Left ventricle myocardium superior (tissue), 1 donor: ENCODE measurements at regions not wholly inside any gene's neighbourhood (a gene's known extent, or its start where the extent isn't known, plus 50 kb on each side); places are given as distances from the start of the nearest gene placed in this dataset.
"Not testable (repeated sequence)": the region's sequence is repeated elsewhere in the genome, so short reads cannot be mapped to it uniquely, and the experiment has no call there.

Experiments used
- ATAC-seq: fragments of 200-7000 bp; cut with Tn5 transposase; one replicate; pipeline ENCODE4 v1.9.1; 2020; ENCODE audit warnings: mild to moderate bottlenecking, moderate library complexity
- DNase-seq: peaks from one replicate; pipeline ENCODE4 v3.0.0-alpha.2; 2020
- intact Hi-C: fragments of 100-400 bp; cut with micrococcal nuclease; formaldehyde crosslinking; loops from one replicate; pipeline ENCODE4 v1.11.0; 2022
- donor health status: DM: no; HTN: yes; CAD: no; lungs with severe emphysema.

DNA sequence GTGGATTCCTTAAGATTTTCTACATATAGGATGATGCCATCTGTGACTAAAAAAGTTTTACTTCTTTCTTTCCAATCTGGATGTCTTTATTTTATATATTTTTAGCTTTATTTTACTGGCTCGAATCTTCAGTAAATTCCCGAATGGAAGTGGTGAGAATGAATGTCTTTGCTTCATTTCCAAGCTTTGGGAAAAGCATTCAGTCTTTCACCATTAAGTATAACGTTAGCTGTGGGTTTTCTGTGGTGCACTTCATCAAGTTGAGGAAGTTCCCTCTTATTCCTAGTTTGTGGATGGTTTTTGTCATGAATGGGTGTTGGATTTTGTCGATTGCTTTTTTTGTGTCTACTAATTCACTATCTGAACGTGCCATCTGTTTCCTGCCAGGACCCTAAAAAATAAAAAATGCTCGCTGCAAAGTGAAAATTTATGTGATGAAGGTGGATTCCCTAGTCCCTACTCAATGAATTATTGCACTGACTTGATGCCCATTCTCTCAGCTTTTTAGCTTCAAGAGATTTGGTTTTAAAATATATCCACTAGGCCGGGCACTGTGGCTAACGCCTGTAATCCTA, 90.2 kb upstream of the CARD11 start:
- intact Hi-C loops = no loop called here
- ATAC-seq (no peak), DNase-seq (no peak)

DNA sequence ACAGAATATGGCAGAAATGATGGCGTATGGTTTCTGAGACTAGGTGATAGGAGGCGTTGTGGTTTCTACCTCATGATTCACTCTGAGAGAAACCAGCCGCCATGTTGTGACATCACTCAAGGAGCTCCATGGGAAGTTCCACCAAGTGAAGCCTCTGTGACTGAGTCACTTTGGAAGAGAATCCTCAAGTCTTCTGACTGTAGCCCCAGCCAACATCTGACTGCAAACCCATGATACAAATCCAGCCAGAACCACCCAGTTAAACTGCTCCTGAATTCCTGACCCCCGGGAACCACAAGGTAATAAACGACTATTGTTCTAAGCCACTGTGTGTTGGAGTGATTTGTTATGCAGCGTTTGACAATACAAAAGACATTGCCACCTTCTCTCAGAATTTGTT, 91.1 kb upstream of the CARD11 start:
- intact Hi-C loops = no loop called here
- no peak for ATAC-seq

DNA sequence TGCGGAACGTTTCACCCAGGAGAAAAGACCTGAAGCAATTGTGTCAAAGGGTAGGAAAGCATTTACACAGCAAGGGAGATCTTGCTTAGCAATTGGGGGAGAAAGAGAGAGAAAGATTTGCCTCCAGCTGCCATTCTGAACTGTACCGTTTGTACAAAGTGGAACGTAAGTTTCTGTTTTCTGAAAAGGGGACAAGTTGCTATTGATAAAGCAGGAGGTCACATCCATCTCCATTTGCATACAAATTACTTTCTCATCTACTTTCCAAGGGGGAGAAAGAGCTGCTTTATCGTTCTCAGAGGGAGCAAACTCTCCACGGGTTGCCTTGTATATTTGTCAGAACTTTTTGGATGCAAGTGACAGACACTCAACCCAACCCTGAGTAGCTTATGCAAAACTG, 92.0 kb upstream of the CARD11 start:
- ATAC-seq (no peak), DNase-seq (no peak)
- intact Hi-C loops = no loop called here

More for the DNA sequence above, 91.1 kb upstream of the CARD11 start:
- DNase-seq = no peak

DNA sequence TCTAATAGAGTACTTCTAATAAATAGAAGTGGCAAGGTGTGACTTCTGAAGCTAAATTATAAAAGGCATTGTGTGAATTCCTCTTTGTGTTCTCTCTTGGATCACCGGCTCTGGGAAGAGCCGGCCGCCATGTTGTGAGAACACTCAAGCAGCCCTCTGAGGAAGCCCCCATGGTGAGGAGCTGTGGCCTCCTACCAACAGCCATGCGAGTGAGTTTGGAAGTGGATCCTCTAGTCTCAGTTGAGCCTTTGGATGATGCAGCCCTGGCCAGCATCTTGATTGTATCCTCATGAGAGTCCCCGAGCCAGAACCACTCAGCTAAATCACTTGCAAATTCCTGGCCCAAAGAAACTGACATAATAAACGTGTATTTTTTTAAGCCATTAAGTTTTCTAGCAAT, 94.5 kb upstream of the CARD11 start:
- ATAC-seq = no peak
- intact Hi-C loops = no loop called here
- no peak for DNase-seq

DNA sequence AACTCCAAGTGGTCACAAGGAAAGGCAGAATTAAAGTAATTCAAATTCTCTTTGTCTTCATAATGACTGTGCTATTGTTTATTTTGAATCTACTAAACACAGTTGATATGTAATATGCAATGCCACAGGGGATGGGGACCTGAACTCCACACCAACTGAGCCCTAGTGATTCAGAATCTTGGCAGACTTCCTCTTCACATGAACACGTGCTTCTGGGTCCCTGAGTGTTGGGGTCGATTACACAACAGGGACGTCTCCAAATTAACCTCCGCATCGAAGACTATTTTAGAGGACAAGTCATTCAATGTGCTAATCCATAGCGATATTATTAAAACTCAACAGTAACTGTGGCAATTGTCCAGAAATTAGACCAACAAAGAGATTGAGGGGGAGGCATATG, 95.3 kb upstream of the CARD11 start:
- intact Hi-C loops = no loop called here
- DNase-seq (no peak), ATAC-seq (no peak)

DNA sequence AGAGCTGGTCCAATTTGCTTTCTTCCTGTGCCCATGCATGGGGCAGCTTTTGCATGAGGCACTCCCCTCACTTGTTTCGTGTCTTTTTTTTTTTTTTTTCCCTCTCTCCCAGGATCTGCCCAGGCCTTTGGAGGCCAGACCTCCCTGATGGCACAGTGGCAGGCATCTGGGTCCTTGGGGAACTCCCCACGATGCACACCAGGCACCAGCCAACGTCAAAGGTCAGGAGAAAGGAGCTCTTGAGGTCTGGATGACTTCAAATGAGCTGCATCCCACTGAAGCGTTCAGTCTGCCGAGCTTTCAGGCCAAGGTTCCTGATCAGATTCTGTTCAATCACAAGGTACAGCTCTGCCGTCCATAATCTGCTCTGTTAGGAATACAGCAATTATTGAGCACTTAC, 97.2 kb upstream of the CARD11 start:
- no peak for DNase-seq
- intact Hi-C loops = no loop called here
- no peak for ATAC-seq

DNA sequence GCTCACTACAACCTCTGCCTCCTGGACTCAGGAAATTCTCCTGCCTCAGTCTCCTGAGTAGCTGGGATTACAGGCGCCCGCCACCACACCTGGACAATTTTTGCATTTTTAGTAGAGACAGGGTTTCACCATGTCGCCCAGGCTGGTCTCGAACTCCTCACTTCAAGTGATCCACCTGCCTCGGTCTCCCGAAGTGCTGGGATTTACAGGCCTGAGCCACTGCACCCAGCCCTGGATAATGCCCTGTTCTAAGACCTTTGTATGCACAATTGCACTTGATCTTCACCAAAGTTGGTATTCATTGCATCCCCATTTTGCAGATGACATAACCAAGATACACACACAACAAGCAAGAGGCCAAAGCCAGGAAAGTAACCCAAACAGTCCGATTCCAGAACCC, 97.7 kb upstream of the CARD11 start:
- DNase-seq (no peak), ATAC-seq (no peak)
- intact Hi-C loops = no loop called here

DNA sequence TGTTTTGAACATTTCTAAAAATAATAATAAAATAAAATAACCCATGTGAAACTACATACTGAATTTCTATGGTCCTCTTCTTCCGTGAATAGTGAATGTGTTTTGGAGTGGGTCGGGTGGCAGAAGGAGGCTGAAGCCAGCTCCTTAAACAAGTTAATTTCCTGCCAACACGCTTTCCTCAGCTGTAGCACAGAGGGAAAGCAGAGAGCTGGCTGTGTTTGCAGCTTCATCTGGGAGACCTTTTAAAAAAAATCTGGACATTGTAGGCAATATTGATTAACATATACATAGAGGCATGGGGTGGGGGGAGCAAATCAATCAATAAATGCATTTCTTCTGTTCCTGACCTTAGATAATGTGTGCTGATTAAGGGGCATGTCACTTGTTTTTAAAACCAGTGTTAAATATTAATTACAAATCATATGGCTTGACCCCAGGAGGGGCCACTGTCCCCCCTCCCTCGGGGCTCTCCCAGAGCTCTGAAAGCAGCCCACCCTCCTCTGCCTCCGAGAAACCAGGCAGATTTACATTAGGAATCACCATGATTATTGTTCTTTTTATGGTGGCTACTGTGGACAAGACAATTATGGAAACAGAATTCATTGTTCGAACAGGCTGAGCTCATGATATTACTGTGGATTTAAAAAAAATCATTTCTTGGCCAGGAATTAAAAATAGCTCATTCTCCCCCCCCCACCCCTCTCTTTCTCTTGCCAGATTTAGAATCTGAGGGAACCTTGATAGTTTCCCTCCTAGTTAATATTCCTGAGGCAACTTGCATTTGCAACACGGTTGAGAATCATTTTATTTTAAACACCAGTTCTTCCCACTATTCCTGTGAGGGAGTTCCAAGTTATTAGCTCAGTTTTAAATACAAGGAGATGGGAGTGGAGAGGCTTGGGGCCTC, 100.5 kb upstream of the CARD11 start:
- intact Hi-C loops = no loop called here
- no peak for DNase-seq
- no peak for ATAC-seq

DNA sequence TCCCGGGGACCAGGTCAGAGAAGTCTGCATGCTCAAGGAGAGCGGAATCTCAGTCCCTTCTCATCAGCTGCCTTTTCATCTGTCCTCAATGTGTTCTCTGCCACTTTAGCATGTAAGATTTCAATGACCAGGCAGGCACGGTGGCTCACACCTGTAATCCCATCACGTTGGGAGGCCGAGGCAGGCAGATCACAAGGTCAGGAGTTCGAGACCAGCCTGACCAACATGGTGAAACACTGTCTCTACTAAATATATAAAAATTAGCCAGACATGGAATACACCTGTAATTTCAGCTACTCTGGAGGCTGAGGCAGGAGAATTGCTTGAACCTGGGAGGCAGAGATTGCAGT, 101.1 kb upstream of the CARD11 start:
- ATAC-seq, intact Hi-C loops, DNase-seq: not testable (repeated sequence)

DNA sequence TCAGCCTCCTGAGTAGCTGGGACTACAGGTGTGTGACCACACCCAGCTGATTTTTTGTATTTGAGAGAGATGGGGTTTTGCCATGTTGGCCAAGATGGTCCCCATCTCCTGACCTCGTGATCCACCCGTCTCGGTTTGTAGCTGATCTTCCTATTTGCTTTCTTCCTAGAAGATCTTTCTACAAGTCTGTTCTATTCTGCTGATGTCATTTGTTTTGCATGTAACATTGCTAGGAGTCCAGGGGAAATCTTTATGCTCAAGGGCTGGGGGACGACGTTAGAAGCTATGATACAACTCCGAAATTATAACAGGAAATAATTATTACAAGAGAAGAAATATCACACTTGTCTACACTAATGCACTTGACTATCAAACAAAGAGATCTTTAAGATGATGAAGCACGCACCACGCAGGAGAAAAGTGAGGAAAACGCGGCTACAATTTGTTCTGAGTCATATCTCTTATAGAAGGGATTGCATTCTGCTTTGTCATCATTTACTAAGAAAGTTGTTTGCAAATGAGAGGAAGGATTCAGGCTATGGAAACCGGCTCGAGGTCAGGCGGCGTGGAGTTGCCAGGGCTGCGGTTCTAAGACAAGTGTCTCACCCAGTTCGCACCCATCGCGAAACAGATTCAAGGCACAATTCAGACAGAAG, 103.0 kb upstream of the CARD11 start:
- DNase-seq (no peak), ATAC-seq (no peak)
- intact Hi-C loops = no loop called here

DNA sequence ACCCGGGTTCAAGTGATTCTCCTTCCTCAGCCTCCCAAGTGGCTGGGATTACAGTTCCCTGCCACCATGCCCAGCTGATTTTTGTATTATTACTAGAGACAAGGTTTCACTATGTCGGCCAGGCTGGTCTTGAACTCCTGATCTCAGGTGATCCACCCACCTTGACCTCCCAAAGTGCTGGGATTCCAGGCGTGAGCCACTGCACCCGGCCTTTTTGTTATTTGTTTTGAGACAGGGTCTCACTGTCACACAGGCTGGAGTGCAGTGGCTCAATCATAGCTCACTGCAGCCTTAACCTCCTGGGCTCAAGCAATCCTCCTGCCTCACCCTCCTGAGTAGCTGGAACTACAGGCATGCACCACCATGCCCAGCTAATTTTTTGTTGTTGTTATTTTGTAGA, 104.8 kb upstream of the CARD11 start:
- DNase-seq, intact Hi-C loops, ATAC-seq: not testable (repeated sequence)

DNA sequence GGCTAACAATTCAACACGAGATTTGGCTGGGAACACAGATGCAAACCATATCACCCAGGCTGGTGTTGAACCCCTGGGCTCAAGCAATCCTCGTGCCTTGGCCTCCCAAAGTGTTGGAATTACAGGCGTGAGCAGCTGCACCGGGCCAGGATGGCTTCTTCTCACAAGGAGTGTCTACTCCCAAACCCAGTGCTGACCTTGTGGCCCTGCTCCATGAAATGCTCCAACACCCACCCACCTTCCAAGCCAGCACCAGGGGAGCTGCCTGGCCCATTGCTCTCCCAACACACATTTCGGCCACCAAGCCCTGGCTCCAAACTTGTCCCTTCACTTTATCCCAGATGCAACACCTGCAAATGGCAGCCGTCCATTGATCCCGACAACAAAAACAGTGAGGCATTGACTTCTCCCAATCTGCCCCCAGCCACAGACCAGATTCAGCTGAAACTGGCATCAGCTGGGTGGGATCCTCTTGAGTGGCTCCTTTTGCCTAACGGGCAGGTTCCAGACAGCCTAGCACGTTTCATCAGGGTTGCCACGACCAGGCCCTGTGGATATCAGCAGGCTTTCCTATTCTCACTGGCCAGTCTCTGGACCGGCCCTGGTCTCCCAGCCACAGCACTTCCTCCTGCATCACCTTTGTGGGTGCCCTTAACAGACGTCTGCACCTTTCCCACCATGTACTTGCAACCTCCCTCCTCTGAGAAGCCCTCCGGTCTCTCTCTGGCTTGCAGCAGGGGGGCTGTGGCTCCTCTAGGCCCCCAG, 105.7 kb upstream of the CARD11 start:
- intact Hi-C loops = no loop called here
- DNase-seq = no peak
- no peak for ATAC-seq

DNA sequence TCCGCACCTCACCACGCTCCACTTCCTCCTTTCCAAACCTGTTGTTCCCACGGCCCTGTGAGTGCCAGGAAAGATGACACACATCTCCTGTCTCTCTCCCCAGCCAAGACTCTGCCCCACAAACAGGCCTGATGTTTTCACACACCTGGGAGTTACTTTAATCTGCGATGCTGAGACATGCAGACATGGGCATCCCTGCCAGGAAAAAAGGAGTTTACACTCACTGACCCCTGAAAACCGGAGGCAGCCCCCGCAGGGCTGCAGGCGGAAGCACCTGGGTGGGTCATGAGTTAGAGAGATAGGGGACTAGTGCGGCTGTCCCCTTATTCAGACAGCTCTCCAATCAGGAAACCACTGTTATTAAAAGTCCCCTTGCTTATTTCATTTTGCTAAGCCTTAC, 106.4 kb upstream of the CARD11 start:
- DNase-seq (no peak), ATAC-seq (no peak)
- intact Hi-C loops = no loop called here

DNA sequence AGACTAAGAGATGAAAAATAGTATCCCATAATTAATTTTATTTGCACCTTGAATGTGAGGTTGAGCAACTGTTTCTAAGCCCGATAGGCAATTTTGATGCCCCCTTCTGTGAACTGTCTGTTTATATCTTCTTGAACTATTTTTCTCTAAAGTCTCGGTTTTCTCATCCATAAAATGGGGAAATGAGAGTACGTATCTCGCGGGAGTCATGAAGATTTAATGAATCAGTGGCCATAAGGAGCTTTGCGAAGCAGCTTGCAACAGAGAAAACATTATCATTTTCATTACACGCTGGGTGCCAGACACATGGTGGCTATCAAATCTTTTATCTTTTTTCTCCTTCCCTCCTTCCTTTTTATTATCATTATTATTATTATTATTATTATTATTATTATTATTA, 108.1 kb upstream of the CARD11 start:
- ATAC-seq (no peak), DNase-seq (no peak)
- intact Hi-C loops = no loop called here

DNA sequence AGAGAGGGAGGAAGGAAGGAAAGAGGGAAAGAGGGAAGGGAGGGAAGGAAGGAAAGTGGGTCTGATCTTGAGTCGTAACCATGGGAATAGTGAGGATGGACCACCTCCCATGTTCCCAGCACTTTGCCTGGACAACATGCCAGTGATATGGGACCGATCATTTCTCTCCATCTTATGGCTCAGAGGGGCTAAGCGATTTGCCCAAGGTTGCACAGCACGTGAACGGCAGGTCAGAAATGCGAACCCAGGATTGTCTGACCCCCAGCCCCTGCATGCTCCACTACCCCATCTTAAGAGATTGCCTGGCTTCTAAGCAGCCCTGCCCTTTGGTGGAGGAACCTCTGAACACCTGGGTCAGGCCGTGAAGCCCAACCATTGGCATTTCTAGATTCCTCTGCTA, 109.0 kb upstream of the CARD11 start:
- no peak for DNase-seq
- intact Hi-C loops = no loop called here
- no peak for ATAC-seq

DNA sequence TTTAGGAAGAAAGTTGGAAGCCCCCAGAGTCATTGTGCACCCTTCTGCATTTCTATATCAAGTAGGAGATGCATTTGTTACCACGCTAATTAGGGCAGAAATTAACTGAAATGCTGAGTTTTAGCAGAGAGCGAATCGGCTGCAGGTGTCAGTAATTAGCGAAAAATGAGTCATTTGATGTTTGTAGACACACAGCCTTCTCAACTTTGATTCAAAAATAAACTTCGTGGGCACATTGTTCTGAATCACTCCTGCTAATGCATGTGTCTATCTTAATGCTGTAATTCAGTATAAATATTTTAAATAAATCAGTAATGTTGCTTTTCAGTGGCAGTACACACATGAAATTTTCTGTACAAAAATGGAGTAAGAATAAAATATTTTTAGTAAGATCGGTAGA, 109.5 kb upstream of the CARD11 start:
- no peak for ATAC-seq
- DNase-seq = no peak
- intact Hi-C loops = no loop called here

DNA sequence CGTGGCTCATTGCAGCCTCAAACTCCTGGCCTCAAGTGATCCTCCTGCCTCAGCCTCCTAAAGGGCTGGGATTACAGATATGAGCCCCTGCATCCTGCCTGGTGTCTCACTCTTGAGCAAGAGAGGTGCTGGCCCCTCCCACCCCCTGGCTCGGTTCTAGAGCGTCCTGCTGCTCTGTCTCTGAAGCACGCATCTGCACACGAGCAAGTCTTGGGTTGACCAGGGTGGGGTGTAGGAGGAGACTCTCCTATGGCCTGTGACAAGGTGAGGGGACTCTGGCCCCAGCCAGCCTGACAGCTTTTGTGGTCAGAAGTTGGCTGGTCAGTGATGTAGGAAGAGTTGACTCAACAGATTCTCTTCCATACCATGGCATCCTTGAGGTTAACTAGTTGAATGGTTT, 110.7 kb upstream of the CARD11 start:
- intact Hi-C loops = no loop called here
- DNase-seq = no peak
- no peak for ATAC-seq

DNA sequence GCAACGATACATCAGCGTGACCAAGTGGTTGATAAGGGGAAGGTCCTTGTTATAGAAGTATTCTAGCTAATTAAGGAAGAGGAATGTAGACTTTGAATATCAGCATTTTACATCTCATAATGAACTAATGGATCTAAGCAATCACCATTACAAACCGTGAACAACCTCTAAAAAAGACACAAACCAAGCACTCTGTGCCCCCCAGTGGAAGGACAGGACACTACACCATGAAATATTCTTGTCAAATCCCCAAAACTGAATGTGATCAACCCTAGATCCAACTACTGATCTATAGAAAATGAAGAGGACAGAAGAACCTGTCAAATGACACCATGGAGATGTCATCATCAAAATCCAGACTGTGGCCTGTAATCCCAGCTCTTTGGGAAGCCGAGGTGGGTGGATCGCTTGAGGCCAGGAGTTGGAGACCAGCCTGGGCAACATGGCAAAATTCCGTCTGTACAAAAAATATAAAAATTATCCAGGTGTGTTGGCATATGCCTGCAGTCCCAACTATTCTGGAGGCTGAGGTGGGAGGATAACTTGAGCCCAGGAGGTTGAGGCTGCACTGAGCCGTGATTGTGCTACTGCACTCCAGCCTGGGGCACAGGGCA, 111.3 kb upstream of the CARD11 start:
- no peak for DNase-seq
- no peak for ATAC-seq
- intact Hi-C loops = no loop called here

DNA sequence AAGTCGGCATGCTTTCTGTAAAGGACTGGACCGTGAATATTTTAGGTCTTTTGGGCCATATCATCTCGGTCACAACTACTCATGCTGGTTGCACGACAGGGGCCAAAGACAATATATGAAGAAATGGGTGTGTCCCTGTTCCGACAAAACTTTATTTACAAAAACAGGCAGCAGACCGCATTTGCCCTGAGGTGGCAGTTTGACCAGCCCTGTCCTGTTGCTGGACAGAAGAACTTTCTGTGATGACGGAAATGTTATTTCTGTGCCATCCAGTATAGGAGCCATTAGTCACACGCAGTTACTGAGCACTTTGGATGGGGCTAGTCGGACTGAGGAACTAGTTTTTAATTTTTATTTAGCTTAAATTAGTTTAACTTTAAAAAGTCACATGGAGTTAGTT, 112.8 kb upstream of the CARD11 start:
- ATAC-seq = no peak
- intact Hi-C loops = no loop called here

More for the DNA sequence above, 112.8 kb upstream of the CARD11 start:
- no peak for DNase-seq
